CD4-positive, alpha-beta T cell (primary cell): ENCODE measurements at regions not wholly inside any gene's neighbourhood (a gene's known extent, or its start where the extent isn't known, plus 50 kb on each side); places are given as distances from the start of the nearest gene placed in this dataset.

Experiments used
- ATAC-seq: fragments of 200-7000 bp; cut with Tn5 transposase; one replicate; pipeline ENCODE4 v1.10.0; 2022; ENCODE audit warnings: mild to moderate bottlenecking; ENCODE audit not compliant: poor library complexity
- CTCF ChIA-PET: fragments of 350-600 bp; sonication (Branson Sonifier 250); formaldehyde crosslinking; loops from one replicate; lab custom pipeline; 2021; ENCODE audit warnings: antibody characterized with exemption, inconsistent platforms; lab: Charles Lee
- POLR2A ChIA-PET: fragments of 350-600 bp; sonication (Branson Sonifier 250); formaldehyde crosslinking; loops from one replicate; lab custom pipeline; 2021; ENCODE audit warnings: antibody characterized with exemption, inconsistent platforms; lab: Charles Lee
- DNase-seq, 14 experiments: peaks; one replicate each; pipeline ENCODE4 v3.0.0-alpha.2; 2013 to 2020; ENCODE audit warnings: mixed read lengths in 2 of 14
- H3K27ac ChIP-seq, 2 donors: one replicate each; pipeline versions ENCODE4 v1.5.1 to v1.7.0; 2013; ENCODE audit warnings: low read length in 2 of 2, low read depth in 1 of 2, mild to moderate bottlenecking in 1 of 2
- H3K27me3 ChIP-seq, 2 experiments: 1 replicate in 1 of 2; 2 replicates in 1 of 2; pipeline versions ENCODE4 v1.6.1 to v1.7.0; 2013; ENCODE audit warnings: low read length in 2 of 2, control low read depth in 1 of 2, mild to moderate bottlenecking in 1 of 2, moderate library complexity in 1 of 2; ENCODE audit not compliant: insufficient read depth in 2 of 2, control insufficient read depth in 1 of 2
- H3K36me3 ChIP-seq: one replicate; pipeline ENCODE4 v1.6.1; 2013; ENCODE audit warnings: low read length, control low read depth; ENCODE audit not compliant: insufficient read depth
- H3K4me1 ChIP-seq: one replicate; pipeline ENCODE4 v1.6.1; 2013; ENCODE audit warnings: low read length, control low read depth; ENCODE audit not compliant: insufficient read depth
- H3K4me3 ChIP-seq: one replicate; pipeline ENCODE4 v1.5.1; 2013; ENCODE audit warnings: mild to moderate bottlenecking, low read length, moderate library complexity
- H3K9me3 ChIP-seq, 2 experiments: 1 replicate in 1 of 2; 2 replicates in 1 of 2; pipeline versions ENCODE4 v1.6.1 to v1.7.0; 2013; ENCODE audit warnings: low read length in 2 of 2, mild to moderate bottlenecking in 2 of 2, control low read depth in 1 of 2, moderate library complexity in 1 of 2; ENCODE audit not compliant: control insufficient read depth in 1 of 2, insufficient read depth in 1 of 2
- H3K27ac Mint-ChIP-seq: one replicate; pipeline ENCODE4 v1.8.0; 2020; ENCODE audit warnings: mixed read lengths
- H3K27me3 Mint-ChIP-seq: one replicate; pipeline ENCODE4 v1.8.0; 2021; ENCODE audit warnings: mixed read lengths
- H3K36me3 Mint-ChIP-seq: one replicate; pipeline ENCODE4 v1.8.0; 2021; ENCODE audit warnings: low read depth, mixed read lengths
- H3K4me1 Mint-ChIP-seq: one replicate; pipeline ENCODE4 v1.8.0; 2021; ENCODE audit warnings: low read depth, mixed read lengths
- H3K4me3 Mint-ChIP-seq: one replicate; pipeline ENCODE4 v1.8.0; 2020; ENCODE audit warnings: mild to moderate bottlenecking, mixed read lengths
- H3K9me3 Mint-ChIP-seq: one replicate; pipeline ENCODE4 v1.8.0; 2020; ENCODE audit warnings: mixed read lengths
- CTCF ChIP-seq: fragments of 200-600 bp; IDR thresholded peaks from one replicate; pipeline ENCODE4 v1.8.0; 2022; ENCODE audit warnings: antibody characterized with exemption, mild to moderate bottlenecking
- intact Hi-C, 2 experiments: fragments of 100-400 bp; cut with DNase I in 1 of 2; cut with micrococcal nuclease in 1 of 2; formaldehyde crosslinking; loops; one replicate each; pipeline versions ENCODE4 v1.15.1 to v1.9.0; 2023 to 2025; cut with DNase I, micrococcal nuclease

- CTCF ChIA-PET = no interaction called here
Measured at GRCh38 chr4:137378393-137378792, 153.9 kb downstream of the PCDH18 start.

GRCh38 chr4:137376312-137376711 lies 156.0 kb downstream of the PCDH18 start:
- Histone ChIP-seq H3K36me3 (no peaks in the 10 kb centered on the region), H3K9me3 (no peaks in the 10 kb centered on the region), H3K4me3 (no peak overlapping the region), H3K27ac (no peak overlapping the region), H3K27me3 (no peaks in the 10 kb centered on the region), H3K4me1 (no peaks in the 10 kb centered on the region)
- H3K27me3 Mint-ChIP-seq = no peaks in the 10 kb centered on the region
- CTCF ChIA-PET = interaction anchor here (1.4 kb wide), 1 partner anchor 18 kb away, joined by 9 read pairs; no protein-coding TSS in a partner anchor
- peaks cover 2% of the 10 kb centered on the region for H3K9me3 Mint-ChIP-seq
- H3K27ac Mint-ChIP-seq = no peak overlapping the region
- no peak for TF ChIP-seq CTCF
- POLR2A ChIA-PET = no interaction called here
- no peak overlapping the region for H3K4me3 Mint-ChIP-seq
- no peak for ATAC-seq
- DNase-seq = no peak
- intact Hi-C loops = no loop called here
- H3K4me1 Mint-ChIP-seq = no peaks in the 10 kb centered on the region
- no peaks in the 10 kb centered on the region for H3K36me3 Mint-ChIP-seq

More at GRCh38 chr4:137378393-137378792, 153.9 kb downstream of the PCDH18 start:
- ATAC-seq = no peak
- Histone ChIP-seq H3K4me3 (no peak overlapping the region), H3K36me3 (no peaks in the 10 kb centered on the region), H3K27ac (no peak overlapping the region), H3K27me3 (no peaks in the 10 kb centered on the region), H3K4me1 (no peaks in the 10 kb centered on the region), H3K9me3 (no peaks in the 10 kb centered on the region)
- H3K27ac Mint-ChIP-seq = no peak overlapping the region
- no peak for DNase-seq
- H3K4me1 Mint-ChIP-seq = no peaks in the 10 kb centered on the region
- H3K4me3 Mint-ChIP-seq = no peak overlapping the region
- POLR2A ChIA-PET = no interaction called here
- no peaks in the 10 kb centered on the region for H3K36me3 Mint-ChIP-seq
- TF ChIP-seq CTCF = no peak
- intact Hi-C loops = no loop called here
- H3K9me3 Mint-ChIP-seq = peaks cover 2% of the 10 kb centered on the region
- H3K27me3 Mint-ChIP-seq = no peaks in the 10 kb centered on the region

- no peak overlapping the region for H3K27ac Mint-ChIP-seq
- CTCF ChIA-PET = interaction anchor here (1.4 kb wide), 1 partner anchor 17 kb away, joined by 9 read pairs; no protein-coding TSS in a partner anchor
Measured at GRCh38 chr4:137375111-137375850, 157.0 kb downstream of the PCDH18 start.

More at GRCh38 chr4:137375111-137375850, 157.0 kb downstream of the PCDH18 start:
- no peaks in the 10 kb centered on the region for H3K4me1 Mint-ChIP-seq
- Histone ChIP-seq H3K9me3 (no peaks in the 10 kb centered on the region), H3K27me3 (no peaks in the 10 kb centered on the region), H3K27ac (no peak overlapping the region), H3K4me1 (no peaks in the 10 kb centered on the region), H3K4me3 (no peak overlapping the region), H3K36me3 (no peaks in the 10 kb centered on the region)
- TF ChIP-seq CTCF = no peak
- ATAC-seq (no peak), DNase-seq (no peak)
- intact Hi-C loops = no loop called here
- POLR2A ChIA-PET = no interaction called here
- H3K9me3 Mint-ChIP-seq = peaks cover 2% of the 10 kb centered on the region
- H3K4me3 Mint-ChIP-seq = no peak overlapping the region
- H3K36me3 Mint-ChIP-seq = no peaks in the 10 kb centered on the region
- no peaks in the 10 kb centered on the region for H3K27me3 Mint-ChIP-seq
